ENCODE measurements at regions not wholly inside any gene's neighbourhood (a gene's known extent, or its start where the extent isn't known, plus 50 kb on each side); places are given as distances from the start of the nearest gene placed in this dataset.

- TF ChIP-seq EZH2phosphoT487 (IDR thresholded peaks at IDR 0.05; ENCODE audit: borderline replicate concordance, low read length), result no peak
- Histone ChIP-seq H3K27me3 (ENCODE audit: control insufficient read depth, low read length) (no peaks in the 10 kb centered on the region), H3F3A (ENCODE audit: control insufficient read depth, insufficient read depth) (no peaks in the 10 kb centered on the region), H3K36me3 (ENCODE audit: control insufficient read depth, low read length) (no peaks in the 10 kb centered on the region), H3K9me2 (replicated peaks; ENCODE audit: control insufficient read depth, low read length) (no peaks in the 10 kb centered on the region), H3K4me2 (ENCODE audit: low read length) (no peak overlapping the region), H3K79me2 (ENCODE audit: control insufficient read depth, low read length) (no peaks in the 10 kb centered on the region), H3K27ac (ENCODE audit: low read depth, low read length) (no peak overlapping the region), H4K20me1 (ENCODE audit: control insufficient read depth, insufficient read depth, low read depth, low read length) (no peaks in the 10 kb centered on the region), H3K4me3 (ENCODE audit: low read length) (no peak overlapping the region), H3K4me1 (ENCODE audit: control insufficient read depth, low read length) (no peaks in the 10 kb centered on the region), H3K9me3 (ENCODE audit: control insufficient read depth, insufficient read depth, low read length) (no peaks in the 10 kb centered on the region)
Measured at GRCh38 chr11:91854171-91854570, 370.4 kb upstream of the FAT3 start.

DNA sequence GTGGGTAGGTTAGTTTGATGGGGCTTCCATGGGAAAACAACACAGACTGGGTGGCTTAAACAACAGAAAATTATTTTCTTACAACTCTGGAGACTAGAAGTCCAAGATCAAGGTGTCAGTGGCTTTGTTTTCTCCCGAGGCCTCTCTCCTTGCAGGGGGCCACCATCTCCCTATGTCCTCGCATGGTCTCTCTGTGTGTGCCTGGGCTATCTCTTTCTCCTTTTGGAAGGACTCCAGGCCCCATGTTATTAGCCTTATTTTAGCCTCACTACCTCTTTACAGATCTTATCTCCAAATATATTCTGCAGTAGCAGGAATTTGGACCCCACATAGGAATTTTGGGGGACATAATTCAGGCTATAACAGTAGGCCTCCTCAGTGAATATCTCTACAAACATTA lies 372.7 kb upstream of the FAT3 start:
- Histone ChIP-seq H3K79me2 (ENCODE audit: control insufficient read depth, low read length) (no peaks in the 10 kb centered on the region), H3K4me2 (ENCODE audit: low read length) (no peak overlapping the region)
- TF ChIP-seq CTCF (IDR thresholded peaks at IDR 0.05; ENCODE audit: low read depth, low read length, poor library complexity, severe bottlenecking) (no peak), EZH2phosphoT487 (IDR thresholded peaks at IDR 0.05; ENCODE audit: borderline replicate concordance, low read length) (no peak)

DNA sequence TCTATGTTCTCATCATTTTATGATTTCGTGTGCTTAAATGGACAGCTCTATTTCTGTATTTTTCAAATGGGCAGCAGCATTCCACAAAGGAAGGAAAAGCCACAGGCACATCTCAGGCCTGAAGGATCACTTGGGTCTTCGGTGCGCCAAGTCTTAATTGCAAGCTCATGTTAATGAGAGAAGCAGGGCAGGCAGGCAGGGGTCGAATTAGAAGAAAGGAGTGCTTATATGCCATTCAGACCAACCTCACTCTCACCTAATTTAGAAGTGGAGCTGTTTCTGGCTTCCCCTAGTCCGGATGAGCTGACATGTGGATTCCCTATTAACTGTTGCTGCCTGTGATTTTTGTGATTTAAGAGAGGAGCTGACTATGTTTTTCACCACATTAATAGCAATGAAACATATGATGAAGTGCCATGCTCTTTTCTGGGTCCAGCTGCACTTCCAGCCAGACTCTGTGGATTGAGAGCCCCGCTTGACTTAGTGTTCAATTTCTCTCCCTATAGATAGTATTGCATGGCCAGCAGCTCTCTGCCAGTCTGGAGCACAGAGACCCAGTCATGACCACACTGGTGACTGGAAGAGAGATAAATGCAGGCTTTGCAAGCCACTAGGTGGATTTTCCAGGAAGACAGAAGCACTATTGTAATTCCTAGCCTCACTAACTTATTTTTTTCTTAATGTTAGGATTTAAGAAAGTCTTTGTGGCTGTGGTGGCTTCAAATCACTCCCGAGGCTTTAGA lies 373.9 kb upstream of the FAT3 start:
- no peaks in the 10 kb centered on the region for H3K9me2 ChIP-seq (replicated peaks; ENCODE audit: control insufficient read depth, low read length)
- H3K27ac ChIP-seq (ENCODE audit: low read depth, low read length), result no peak overlapping the region
- H3K9me3 ChIP-seq (ENCODE audit: control insufficient read depth, insufficient read depth, low read length), result no peaks in the 10 kb centered on the region
- H3K4me3 ChIP-seq (ENCODE audit: low read length), result no peak overlapping the region
- H3K4me1 ChIP-seq (ENCODE audit: control insufficient read depth, low read length), result no peaks in the 10 kb centered on the region
- H3F3A ChIP-seq (ENCODE audit: control insufficient read depth, insufficient read depth), result no peaks in the 10 kb centered on the region
- H3K79me2 ChIP-seq (ENCODE audit: control insufficient read depth, low read length), result no peaks in the 10 kb centered on the region
- H3K36me3 ChIP-seq (ENCODE audit: control insufficient read depth, low read length), result no peaks in the 10 kb centered on the region
- H4K20me1 ChIP-seq (ENCODE audit: control insufficient read depth, insufficient read depth, low read depth, low read length), result no peaks in the 10 kb centered on the region
- H3K4me2 ChIP-seq (ENCODE audit: low read length), result no peak overlapping the region
- no peaks in the 10 kb centered on the region for H3K27me3 ChIP-seq (ENCODE audit: control insufficient read depth, low read length)
- no peak for TF ChIP-seq CTCF (IDR thresholded peaks at IDR 0.05; ENCODE audit: low read depth, low read length, poor library complexity, severe bottlenecking)
- TF ChIP-seq EZH2phosphoT487 (IDR thresholded peaks at IDR 0.05; ENCODE audit: borderline replicate concordance, low read length), result no peak

More for the DNA sequence above, 372.7 kb upstream of the FAT3 start:
- no peaks in the 10 kb centered on the region for H4K20me1 ChIP-seq (ENCODE audit: control insufficient read depth, insufficient read depth, low read depth, low read length)
- H3K27me3 ChIP-seq (ENCODE audit: control insufficient read depth, low read length), result no peaks in the 10 kb centered on the region
- no peaks in the 10 kb centered on the region for H3K4me1 ChIP-seq (ENCODE audit: control insufficient read depth, low read length)
- no peak overlapping the region for H3K4me3 ChIP-seq (ENCODE audit: low read length)
- H3K27ac ChIP-seq (ENCODE audit: low read depth, low read length), result no peak overlapping the region
- H3K9me2 ChIP-seq (replicated peaks; ENCODE audit: control insufficient read depth, low read length), result no peaks in the 10 kb centered on the region
- H3K9me3 ChIP-seq (ENCODE audit: control insufficient read depth, insufficient read depth, low read length), result no peaks in the 10 kb centered on the region
- no peaks in the 10 kb centered on the region for H3F3A ChIP-seq (ENCODE audit: control insufficient read depth, insufficient read depth)
- H3K36me3 ChIP-seq (ENCODE audit: control insufficient read depth, low read length), result no peaks in the 10 kb centered on the region

DNA sequence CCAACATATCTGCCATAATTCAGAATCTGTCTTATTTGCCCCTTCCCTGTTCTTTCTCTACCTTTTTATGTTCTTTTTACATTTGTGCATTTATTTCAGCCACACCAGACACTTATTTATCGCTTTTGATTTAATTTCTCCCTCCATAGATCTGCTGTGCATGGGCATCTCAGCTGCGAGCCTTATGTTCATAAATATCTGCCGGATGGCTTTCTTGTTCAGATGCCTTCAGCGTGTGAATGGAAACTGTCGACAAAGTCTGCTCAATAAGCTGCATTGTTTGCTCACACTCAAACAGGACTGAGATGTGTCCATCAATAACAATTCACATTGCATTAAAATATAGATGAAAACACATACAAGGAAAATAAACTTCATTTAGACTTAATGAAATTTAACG lies 374.6 kb upstream of the FAT3 start:
- no peak overlapping the region for H3K4me3 ChIP-seq (ENCODE audit: low read length)
- H3K9me2 ChIP-seq (replicated peaks; ENCODE audit: control insufficient read depth, low read length), result no peaks in the 10 kb centered on the region
- no peak overlapping the region for H3K4me2 ChIP-seq (ENCODE audit: low read length)
- TF ChIP-seq EZH2phosphoT487 (IDR thresholded peaks at IDR 0.05; ENCODE audit: borderline replicate concordance, low read length) (no peak), CTCF (IDR thresholded peaks at IDR 0.05; ENCODE audit: low read depth, low read length, poor library complexity, severe bottlenecking) (no peak)
- no peaks in the 10 kb centered on the region for H3K27me3 ChIP-seq (ENCODE audit: control insufficient read depth, low read length)
- no peak overlapping the region for H3K27ac ChIP-seq (ENCODE audit: low read depth, low read length)
- H3K9me3 ChIP-seq (ENCODE audit: control insufficient read depth, insufficient read depth, low read length), result no peaks in the 10 kb centered on the region
- H3K36me3 ChIP-seq (ENCODE audit: control insufficient read depth, low read length), result no peaks in the 10 kb centered on the region
- no peaks in the 10 kb centered on the region for H3K4me1 ChIP-seq (ENCODE audit: control insufficient read depth, low read length)
- no peaks in the 10 kb centered on the region for H3F3A ChIP-seq (ENCODE audit: control insufficient read depth, insufficient read depth)
- H3K79me2 ChIP-seq (ENCODE audit: control insufficient read depth, low read length), result no peaks in the 10 kb centered on the region
- no peaks in the 10 kb centered on the region for H4K20me1 ChIP-seq (ENCODE audit: control insufficient read depth, insufficient read depth, low read depth, low read length)

Measured in DOHH2 (cell line).